Central memory CD8-positive, alpha-beta T cell (primary cell): ENCODE measurements at regions not wholly inside any gene's neighbourhood (a gene's known extent, or its start where the extent isn't known, plus 50 kb on each side); places are given as distances from the start of the nearest gene placed in this dataset.

Experiments
- ATAC-seq: fragments of 150-1000 bp; cut with Tn5 transposase; replicated peaks from 2 replicates; pipeline ENCODE4 v1.10.0; 2022; ENCODE audit warnings: mild to moderate bottlenecking, moderate FRiP score, moderate number of reproducible peaks; ENCODE audit not compliant: poor library complexity, severe bottlenecking; ENCODE audit errors: extremely low read depth
- DNase-seq, 2 donors: peaks; one replicate each; pipeline ENCODE4 v3.0.0; 2021; ENCODE audit warnings: low spot score in 2 of 2
- H3K27ac Mint-ChIP-seq: one replicate; pipeline ENCODE4 v1.8.0; 2022; ENCODE audit warnings: low read depth, mild to moderate bottlenecking, moderate library complexity, mixed read lengths
- H3K27me3 Mint-ChIP-seq: one replicate; pipeline ENCODE4 v1.8.0; 2022; ENCODE audit warnings: mixed read lengths
- H3K36me3 Mint-ChIP-seq: one replicate; pipeline ENCODE4 v1.8.0; 2022; ENCODE audit warnings: mild to moderate bottlenecking, moderate library complexity, mixed read lengths; ENCODE audit not compliant: insufficient read depth
- H3K4me1 Mint-ChIP-seq: one replicate; pipeline ENCODE4 v1.8.0; 2022; ENCODE audit warnings: mixed read lengths
- H3K4me3 Mint-ChIP-seq: one replicate; pipeline ENCODE4 v1.8.0; 2022; ENCODE audit warnings: mild to moderate bottlenecking, moderate library complexity, mixed read lengths
- H3K9me3 Mint-ChIP-seq: one replicate; pipeline ENCODE4 v1.8.0; 2022; ENCODE audit warnings: mixed read lengths

DNA sequence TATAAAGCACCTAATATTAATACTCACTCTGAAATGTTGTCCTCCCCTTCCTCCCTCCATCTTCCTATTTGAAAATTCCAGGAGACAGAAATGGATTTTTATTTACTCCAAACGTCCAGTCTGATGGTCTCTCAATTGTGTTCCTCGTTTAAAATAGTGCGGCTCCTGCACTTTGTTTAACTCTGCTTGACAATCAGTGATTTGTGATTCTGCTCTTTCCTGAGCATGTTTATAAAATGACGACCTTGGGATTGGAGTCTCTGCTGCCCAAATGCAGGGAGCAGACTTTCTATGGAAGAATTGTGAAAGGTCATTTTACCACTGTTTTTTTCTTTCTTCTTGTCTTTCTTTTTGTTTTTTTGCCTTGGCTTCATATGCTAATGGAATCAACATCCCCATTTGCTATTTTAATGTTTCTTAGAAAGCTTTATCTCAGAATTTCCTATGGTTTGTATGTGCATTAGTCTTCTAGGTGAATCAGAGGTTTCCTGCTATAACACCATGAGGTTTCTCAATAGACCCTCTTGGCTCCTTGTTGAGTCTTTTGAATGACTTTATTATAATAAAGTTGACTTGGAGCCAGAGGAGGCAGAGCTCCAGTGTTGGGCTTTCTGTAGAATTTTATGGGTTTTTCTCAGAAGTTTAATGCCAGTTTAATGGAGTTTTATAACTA, 376.5 kb downstream of the CDH11 start:
- DNase-seq (no peak), ATAC-seq (no peak)
- Mint-ChIP-seq H3K9me3 (peaks cover 16% of the 10 kb centered on the region), H3K4me1 (no peaks in the 10 kb centered on the region), H3K27me3 (no peaks in the 10 kb centered on the region), H3K36me3 (peaks cover 1% of the 10 kb centered on the region), H3K27ac (no peak overlapping the region), H3K4me3 (no peak overlapping the region)

DNA sequence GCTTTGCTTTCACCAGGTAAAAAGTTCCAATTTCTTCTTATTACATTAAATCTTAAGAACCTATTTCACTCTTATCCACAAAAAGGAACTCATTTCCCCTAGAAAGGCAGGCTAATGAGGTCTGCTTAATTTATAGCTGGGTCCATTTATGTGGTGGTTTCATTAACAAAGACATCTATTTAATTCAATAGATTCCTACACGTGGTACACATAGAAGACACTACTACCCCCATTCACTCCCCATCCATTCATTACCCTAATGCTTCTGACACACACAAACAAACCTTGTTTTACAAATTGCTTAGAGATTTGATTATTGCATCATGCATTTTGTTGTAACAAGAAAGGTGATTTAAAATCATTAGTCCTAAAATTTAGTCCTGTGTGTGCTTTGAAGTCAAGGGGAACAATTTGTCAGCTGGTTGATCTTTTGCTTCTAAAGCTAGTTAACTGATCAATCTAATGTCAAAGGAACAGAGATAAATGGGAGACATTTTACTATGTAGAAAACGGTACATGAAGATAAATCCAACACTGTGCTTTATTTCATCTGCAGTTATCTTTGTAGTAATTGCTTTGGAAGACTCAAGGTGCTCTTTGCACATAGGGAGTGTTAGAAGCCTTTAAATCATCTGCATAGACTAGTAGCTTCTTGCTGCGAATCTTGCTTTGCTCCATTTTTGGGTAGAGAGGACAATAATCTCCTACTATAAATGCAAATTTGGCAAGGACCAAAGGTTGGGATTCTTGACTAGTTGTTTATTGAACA, 379.2 kb downstream of the CDH11 start:
- ATAC-seq: no peak
- no peaks in the 10 kb centered on the region for H3K36me3 Mint-ChIP-seq
- H3K9me3 Mint-ChIP-seq: peaks cover 16% of the 10 kb centered on the region
- H3K4me1 Mint-ChIP-seq: no peaks in the 10 kb centered on the region
- no peak for DNase-seq
- no peaks in the 10 kb centered on the region for H3K27me3 Mint-ChIP-seq
- H3K27ac Mint-ChIP-seq: no peak overlapping the region
- no peak overlapping the region for H3K4me3 Mint-ChIP-seq

DNA sequence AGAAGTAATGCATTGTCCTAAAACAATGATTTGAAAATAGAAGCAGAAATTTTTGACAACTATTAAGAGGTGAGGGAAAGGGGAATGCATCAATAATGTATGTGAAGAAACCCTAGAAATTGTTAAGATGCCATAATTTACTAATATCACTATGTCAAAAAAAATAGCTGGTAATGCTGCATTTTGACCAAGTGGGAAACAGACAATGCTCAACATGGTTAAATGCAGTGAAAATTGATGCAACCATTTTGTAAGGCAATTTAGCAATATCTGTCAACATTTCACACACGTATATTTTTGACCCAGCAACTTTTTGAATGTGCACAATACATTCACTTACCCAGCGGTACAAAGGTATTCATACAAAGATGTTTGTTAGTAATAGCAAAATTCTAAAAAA, 381.6 kb downstream of the CDH11 start:
- Mint-ChIP-seq H3K27ac (no peak overlapping the region), H3K4me3 (no peak overlapping the region), H3K9me3 (peaks cover 15% of the 10 kb centered on the region), H3K4me1 (no peaks in the 10 kb centered on the region), H3K27me3 (no peaks in the 10 kb centered on the region), H3K36me3 (no peaks in the 10 kb centered on the region)
- DNase-seq (no peak), ATAC-seq (no peak)

DNA sequence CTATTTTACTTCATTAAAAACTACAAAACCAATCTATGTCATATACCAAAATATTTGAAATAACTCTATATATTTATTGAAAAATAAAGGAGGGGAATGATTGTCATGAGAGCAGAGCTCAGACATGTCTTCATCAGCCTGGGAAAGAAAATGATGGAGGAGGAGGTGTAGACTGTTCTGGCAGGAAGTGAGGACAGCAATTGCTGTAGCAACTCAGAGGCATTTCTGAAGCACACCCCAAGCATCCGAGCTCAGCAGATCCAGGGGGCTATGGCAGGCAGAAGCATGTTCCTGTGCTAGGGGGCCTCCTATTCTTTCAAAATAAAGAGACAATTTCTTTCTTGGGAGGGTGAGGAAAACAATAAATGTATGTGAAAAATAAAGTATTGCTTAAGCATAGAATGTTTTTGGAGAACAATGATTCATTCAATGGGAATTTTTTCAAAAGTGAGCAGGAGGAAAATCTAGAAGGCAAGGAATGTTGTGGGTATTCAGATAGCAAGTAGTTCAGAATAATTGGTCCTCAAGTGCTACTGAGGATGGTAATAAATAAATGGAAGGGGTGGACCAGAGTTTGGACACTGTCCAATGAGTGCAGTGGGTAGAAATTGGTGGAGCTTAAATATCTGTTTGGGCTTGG, 383.4 kb downstream of the CDH11 start:
- ATAC-seq: no peak
- no peak for DNase-seq
- H3K27ac Mint-ChIP-seq: no peak overlapping the region
- H3K27me3 Mint-ChIP-seq: no peaks in the 10 kb centered on the region
- H3K4me1 Mint-ChIP-seq: no peaks in the 10 kb centered on the region
- peaks cover 12% of the 10 kb centered on the region for H3K9me3 Mint-ChIP-seq
- no peak overlapping the region for H3K4me3 Mint-ChIP-seq
- no peaks in the 10 kb centered on the region for H3K36me3 Mint-ChIP-seq

DNA sequence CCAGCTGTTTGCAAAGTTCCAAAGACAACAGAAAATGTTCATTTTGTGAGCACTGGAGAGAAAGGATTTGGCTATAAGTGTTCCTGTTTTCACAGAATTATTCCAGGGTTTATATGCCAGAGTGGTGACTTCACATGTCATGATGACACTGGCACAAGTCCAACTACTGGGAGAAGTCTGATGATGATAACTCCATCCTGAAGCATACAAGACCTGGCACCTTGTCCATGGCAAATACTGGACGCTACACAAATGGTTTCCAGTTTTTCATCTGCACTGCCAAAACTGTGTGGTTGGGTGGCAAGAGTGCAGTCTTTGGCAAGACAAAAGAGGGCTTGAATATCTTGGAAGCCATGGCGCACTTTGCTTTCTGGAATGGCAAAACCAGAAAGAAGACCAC, 385.0 kb downstream of the CDH11 start:
- ATAC-seq (no peak), DNase-seq (no peak)
- Mint-ChIP-seq H3K27ac (no peak overlapping the region), H3K4me3 (no peak overlapping the region), H3K36me3 (no peaks in the 10 kb centered on the region), H3K9me3 (peaks cover 12% of the 10 kb centered on the region), H3K4me1 (no peaks in the 10 kb centered on the region), H3K27me3 (no peaks in the 10 kb centered on the region)

DNA sequence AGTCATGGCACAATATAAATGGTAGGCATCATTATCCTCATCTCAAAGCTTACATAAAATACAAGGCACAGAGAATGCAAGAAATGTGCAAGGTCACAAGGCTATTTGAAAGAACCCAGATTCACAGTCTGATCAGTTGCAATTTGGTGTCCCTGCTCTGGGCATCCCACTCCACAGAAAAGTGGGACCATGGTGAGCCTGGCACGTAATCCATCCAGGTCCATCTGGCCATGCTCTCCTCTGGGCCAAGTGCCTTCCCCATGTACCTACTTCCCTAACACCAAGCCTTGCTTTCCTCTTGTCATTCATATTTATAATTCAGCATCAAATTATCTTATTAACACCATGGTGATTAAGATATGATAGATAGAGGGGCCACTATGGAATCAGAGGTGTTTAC, 390.0 kb downstream of the CDH11 start:
- Mint-ChIP-seq H3K4me1 (no peaks in the 10 kb centered on the region), H3K27me3 (no peaks in the 10 kb centered on the region), H3K27ac (no peak overlapping the region), H3K4me3 (no peak overlapping the region), H3K9me3 (peaks cover 7% of the 10 kb centered on the region), H3K36me3 (no peaks in the 10 kb centered on the region)
- ATAC-seq: no peak
- DNase-seq: no peak

DNA sequence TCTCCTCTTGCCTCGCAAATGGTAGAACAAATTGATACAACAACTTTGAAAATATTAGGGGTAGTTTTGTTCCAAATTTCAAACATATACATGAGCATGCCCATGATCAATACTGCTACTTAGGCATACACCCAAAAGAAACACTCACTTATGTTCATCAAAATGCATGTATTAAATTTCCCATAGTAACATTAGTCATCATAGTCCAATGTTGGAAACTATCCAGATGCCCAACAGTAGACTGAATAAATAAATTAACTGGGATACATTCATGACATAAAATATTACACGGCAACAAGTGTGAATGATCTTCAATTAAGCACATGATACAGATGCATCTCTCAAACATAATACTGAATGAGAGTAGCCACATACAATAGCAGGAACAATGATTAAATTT, 391.6 kb downstream of the CDH11 start:
- DNase-seq (no peak), ATAC-seq (no peak)
- H3K4me3 Mint-ChIP-seq: no peak overlapping the region
- peaks cover 7% of the 10 kb centered on the region for H3K9me3 Mint-ChIP-seq
- no peak overlapping the region for H3K27ac Mint-ChIP-seq
- H3K4me1 Mint-ChIP-seq: no peaks in the 10 kb centered on the region
- no peaks in the 10 kb centered on the region for H3K27me3 Mint-ChIP-seq
- H3K36me3 Mint-ChIP-seq: no peaks in the 10 kb centered on the region

DNA sequence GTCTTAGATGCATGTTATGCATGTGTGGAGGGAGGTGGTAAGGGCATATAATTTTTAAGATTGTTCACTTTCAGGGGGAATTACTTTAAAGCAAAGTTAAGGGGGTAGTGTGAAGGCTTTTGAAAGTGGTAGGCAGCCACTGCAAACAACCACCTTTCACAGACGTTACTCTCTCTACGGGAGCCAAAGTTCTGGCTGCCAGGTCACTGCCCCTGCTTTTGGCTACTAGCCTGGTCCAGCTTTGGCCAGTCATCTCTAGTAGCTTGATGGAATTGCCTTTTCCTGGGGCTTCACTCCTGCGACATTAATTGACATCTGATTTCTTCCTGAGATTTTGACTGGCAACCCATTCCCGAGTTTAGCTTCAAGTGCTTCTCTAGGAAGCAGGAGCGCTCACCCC, 397.5 kb downstream of the CDH11 start:
- no peaks in the 10 kb centered on the region for H3K27me3 Mint-ChIP-seq
- H3K4me3 Mint-ChIP-seq: no peak overlapping the region
- H3K9me3 Mint-ChIP-seq: peaks cover 8% of the 10 kb centered on the region
- DNase-seq (no peak), ATAC-seq (no peak)
- no peaks in the 10 kb centered on the region for H3K4me1 Mint-ChIP-seq
- H3K27ac Mint-ChIP-seq: no peak overlapping the region
- no peaks in the 10 kb centered on the region for H3K36me3 Mint-ChIP-seq

DNA sequence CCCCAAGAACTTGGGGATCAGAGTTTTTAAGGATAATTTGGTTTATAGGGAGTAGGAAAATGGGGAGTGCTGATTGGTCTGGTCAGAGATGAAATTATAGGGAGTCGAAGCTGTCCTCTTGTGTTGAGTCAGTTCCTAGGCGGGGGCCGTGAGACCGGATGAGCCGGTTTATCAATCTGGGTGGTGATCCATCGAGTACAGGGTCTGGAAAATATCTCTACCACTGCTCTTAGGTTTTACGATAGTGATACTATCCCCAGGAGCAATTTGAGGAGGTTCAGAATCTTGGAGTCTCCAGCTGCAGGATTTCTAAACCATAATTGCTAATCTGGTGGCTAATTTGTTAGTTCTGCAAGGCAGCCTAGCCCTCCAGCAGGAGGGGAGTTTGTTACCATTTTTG, 403.4 kb downstream of the CDH11 start:
- no peak for DNase-seq
- Mint-ChIP-seq H3K9me3 (peaks cover 12% of the 10 kb centered on the region), H3K27me3 (no peaks in the 10 kb centered on the region), H3K36me3 (no peaks in the 10 kb centered on the region), H3K4me3 (no peak overlapping the region), H3K27ac (no peak overlapping the region), H3K4me1 (no peaks in the 10 kb centered on the region)
- no peak for ATAC-seq

DNA sequence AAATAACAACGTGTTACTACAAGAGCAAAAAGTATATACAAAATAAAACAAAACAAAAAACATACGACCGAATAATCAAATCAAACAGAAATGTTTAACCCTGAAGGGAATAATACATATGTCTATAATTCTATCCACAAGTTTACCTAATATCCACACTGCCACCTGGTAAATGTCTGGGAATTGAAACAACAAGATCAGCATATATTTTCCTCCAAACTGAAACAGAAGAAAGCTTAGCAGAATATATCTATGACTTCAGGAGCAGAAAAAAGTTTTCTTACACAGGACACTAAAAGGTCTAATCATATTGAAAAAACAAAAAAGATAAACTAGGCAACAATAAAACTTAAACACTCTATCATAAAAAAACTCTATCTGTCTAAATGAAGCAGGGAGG, 404.0 kb downstream of the CDH11 start:
- DNase-seq: no peak
- no peak for ATAC-seq
- no peak overlapping the region for H3K4me3 Mint-ChIP-seq
- H3K36me3 Mint-ChIP-seq: no peaks in the 10 kb centered on the region
- peaks cover 12% of the 10 kb centered on the region for H3K9me3 Mint-ChIP-seq
- no peaks in the 10 kb centered on the region for H3K4me1 Mint-ChIP-seq
- no peak overlapping the region for H3K27ac Mint-ChIP-seq
- H3K27me3 Mint-ChIP-seq: no peaks in the 10 kb centered on the region

DNA sequence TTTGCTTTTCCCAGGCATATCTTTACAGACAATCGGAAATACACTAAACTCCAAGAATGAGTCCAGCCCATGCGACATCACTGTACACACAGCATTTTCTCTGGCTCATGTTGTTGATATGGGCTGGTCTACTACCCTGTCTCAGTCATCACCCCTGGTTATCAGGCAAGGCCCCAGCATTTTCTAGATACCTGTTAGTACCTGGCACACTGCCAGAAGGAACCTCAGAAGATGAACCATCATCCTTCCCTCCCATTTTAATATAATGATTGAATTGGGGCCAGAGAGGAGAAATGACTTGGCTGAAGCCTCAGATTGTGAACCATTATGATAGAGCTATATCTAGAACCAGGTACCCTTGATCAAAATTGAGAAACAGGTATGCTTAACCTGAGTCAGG, 406.2 kb downstream of the CDH11 start:
- ATAC-seq (no peak), DNase-seq (no peak)
- no peak overlapping the region for H3K4me3 Mint-ChIP-seq
- H3K9me3 Mint-ChIP-seq: peaks cover 23% of the 10 kb centered on the region
- H3K27ac Mint-ChIP-seq: no peak overlapping the region
- no peaks in the 10 kb centered on the region for H3K36me3 Mint-ChIP-seq
- H3K4me1 Mint-ChIP-seq: no peaks in the 10 kb centered on the region
- H3K27me3 Mint-ChIP-seq: no peaks in the 10 kb centered on the region

DNA sequence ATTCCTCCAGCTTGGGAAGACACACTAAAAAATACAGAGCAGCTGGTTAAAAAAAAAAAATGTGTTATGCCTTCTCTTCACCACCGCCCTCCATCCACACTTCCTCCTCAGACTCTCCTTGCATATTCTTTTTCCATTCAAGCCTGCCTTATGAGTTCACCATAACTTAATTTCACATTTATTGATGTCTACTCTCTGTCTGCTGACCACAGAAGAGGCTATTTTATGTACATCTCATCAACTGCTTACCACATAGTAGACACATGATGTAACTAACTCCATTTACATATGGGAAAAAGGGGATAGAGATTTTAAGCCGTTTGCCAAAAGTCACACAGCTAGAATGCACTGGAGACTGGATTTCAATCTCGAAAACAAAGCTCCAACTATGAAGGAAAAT, 409.8 kb downstream of the CDH11 start:
- Mint-ChIP-seq H3K36me3 (no peaks in the 10 kb centered on the region), H3K27ac (no peak overlapping the region), H3K4me3 (no peak overlapping the region), H3K4me1 (no peaks in the 10 kb centered on the region), H3K27me3 (no peaks in the 10 kb centered on the region), H3K9me3 (peaks cover 11% of the 10 kb centered on the region)
- no peak for ATAC-seq
- DNase-seq: no peak

DNA sequence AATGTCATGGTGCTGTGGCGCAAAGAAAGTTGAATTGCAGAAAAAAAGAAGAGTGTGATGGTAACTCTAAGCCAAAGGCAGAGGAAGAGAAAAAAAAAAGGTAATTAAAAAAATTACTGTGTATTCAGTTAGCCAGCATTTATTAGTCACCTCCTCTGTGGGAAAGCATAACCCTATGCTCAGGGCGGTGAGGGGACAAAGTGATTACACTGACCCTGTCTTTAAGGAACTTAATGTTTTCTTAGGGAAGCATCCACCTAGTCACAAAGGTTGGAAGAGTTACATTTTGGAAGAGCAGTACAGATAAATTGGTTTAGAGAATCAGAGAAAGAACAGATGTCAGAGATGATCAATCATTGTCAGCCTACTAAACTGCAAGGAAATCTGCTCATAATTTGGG, 410.3 kb downstream of the CDH11 start:
- H3K27me3 Mint-ChIP-seq: no peaks in the 10 kb centered on the region
- no peak overlapping the region for H3K27ac Mint-ChIP-seq
- ATAC-seq (no peak), DNase-seq (no peak)
- H3K4me1 Mint-ChIP-seq: no peaks in the 10 kb centered on the region
- H3K9me3 Mint-ChIP-seq: peaks cover 14% of the 10 kb centered on the region
- H3K36me3 Mint-ChIP-seq: no peaks in the 10 kb centered on the region
- H3K4me3 Mint-ChIP-seq: no peak overlapping the region
